Stimulated activated CD4-positive, alpha-beta T cell treated with anti-CD3 and anti-CD28 coated beads, Interleukin-4, amount 100 ng/mL, for 48 hours (primary cell): ENCODE measurements at regions not wholly inside any gene's neighbourhood (a gene's known extent, or its start where the extent isn't known, plus 50 kb on each side); places are given as distances from the start of the nearest gene placed in this dataset.

Source experiments
- DNase-seq, 2 donors: peaks; one replicate each; pipeline ENCODE4 v3.0.0-alpha.2; 2020; ENCODE audit warnings: low read depth in 2 of 2

- DNase-seq: no peak
Measured at GRCh38 chr6:44706011-44706410, 318.5 kb downstream of the CDC5L start.

GRCh38 chr6:44708208-44708607, 320.7 kb downstream of the CDC5L start:
- no peak for DNase-seq

- DNase-seq: no peak
Measured at GRCh38 chr6:44712353-44713111, 325.0 kb downstream of the CDC5L start.

- no peak for DNase-seq
Measured at GRCh38 chr6:44715188-44715587, 327.7 kb downstream of the CDC5L start.

- DNase-seq: no peak
Measured at GRCh38 chr6:44715925-44716324, 328.4 kb downstream of the CDC5L start.

GRCh38 chr6:44717431-44717830, 329.9 kb downstream of the CDC5L start:
- no peak for DNase-seq

- no peak for DNase-seq
Measured at GRCh38 chr6:44721954-44722578, 334.6 kb downstream of the CDC5L start.

- DNase-seq: no peak
Measured at GRCh38 chr6:44722736-44723135, 335.2 kb downstream of the CDC5L start.

- DNase-seq: no peak
Measured at GRCh38 chr6:44723439-44724197, 336.1 kb downstream of the CDC5L start.

GRCh38 chr6:44725070-44725469, 337.6 kb downstream of the CDC5L start:
- no peak for DNase-seq

GRCh38 chr6:44727651-44728630, 340.4 kb downstream of the CDC5L start:
- DNase-seq: no peak

- no peak for DNase-seq
Measured at GRCh38 chr6:44730771-44731391, 343.4 kb downstream of the CDC5L start.

GRCh38 chr6:44731485-44732095, 344.1 kb downstream of the CDC5L start:
- DNase-seq: no peak

GRCh38 chr6:44732243-44732642, 344.7 kb downstream of the CDC5L start:
- DNase-seq: no peak

GRCh38 chr6:44733126-44733525, 345.6 kb downstream of the CDC5L start:
- no peak for DNase-seq

- DNase-seq: no peak
Measured at GRCh38 chr6:44733868-44734267, 346.4 kb downstream of the CDC5L start.

GRCh38 chr6:44734886-44735629, 347.6 kb downstream of the CDC5L start:
- no peak for DNase-seq

GRCh38 chr6:44735630-44735963, 348.1 kb downstream of the CDC5L start:
- peak in 1 of 2 donors; percentile 14 for DNase-seq

GRCh38 chr6:44737341-44737740, 349.8 kb downstream of the CDC5L start:
- no peak for DNase-seq
